ENCODE measurements at regions not wholly inside any gene's neighbourhood (a gene's known extent, or its start where the extent isn't known, plus 50 kb on each side); places are given as distances from the start of the nearest gene placed in this dataset.
"Not testable (repeated sequence)": the region's sequence is repeated elsewhere in the genome, so short reads cannot be mapped to it uniquely, and the experiment has no call there.

GRCh38 chr15:24260854-24261253 lies 414.7 kb upstream of the NPAP1 start:
- TF ChIP-seq POLR2AphosphoS5 (IDR thresholded peaks at IDR 0.05); RAD21 (conservative IDR thresholded peaks at IDR 0.05); CTCF (IDR thresholded peaks at IDR 0.05; ENCODE audit: poor library complexity, severe bottlenecking); EZH2 (IDR thresholded peaks at IDR 0.05; ENCODE audit: borderline replicate concordance, insufficient read depth, low read length, poor library complexity, severe bottlenecking); EP300 (conservative IDR thresholded peaks at IDR 0.05; ENCODE audit: poor library complexity, severe bottlenecking); SMC3 (conservative IDR thresholded peaks at IDR 0.05; ENCODE audit: poor library complexity); TAF1 (IDR thresholded peaks at IDR 0.05; ENCODE audit: low read depth); REST (IDR thresholded peaks at IDR 0.05; ENCODE audit: borderline replicate concordance); MXI1 (conservative IDR thresholded peaks at IDR 0.05; ENCODE audit: poor library complexity, severe bottlenecking): not testable (repeated sequence)

Data from neural cell (in vitro differentiated cells).